ENCODE measurements at regions not wholly inside any gene's neighbourhood (a gene's known extent, or its start where the extent isn't known, plus 50 kb on each side); places are given as distances from the start of the nearest gene placed in this dataset.

- FAIRE-seq, result no peak
- no peak for DNase-seq (ENCODE audit: extremely low spot score, insufficient read length, low read depth)
Measured at GRCh38 chr6:134117409-134117808, 65.0 kb upstream of the SLC2A12 start.

DNA sequence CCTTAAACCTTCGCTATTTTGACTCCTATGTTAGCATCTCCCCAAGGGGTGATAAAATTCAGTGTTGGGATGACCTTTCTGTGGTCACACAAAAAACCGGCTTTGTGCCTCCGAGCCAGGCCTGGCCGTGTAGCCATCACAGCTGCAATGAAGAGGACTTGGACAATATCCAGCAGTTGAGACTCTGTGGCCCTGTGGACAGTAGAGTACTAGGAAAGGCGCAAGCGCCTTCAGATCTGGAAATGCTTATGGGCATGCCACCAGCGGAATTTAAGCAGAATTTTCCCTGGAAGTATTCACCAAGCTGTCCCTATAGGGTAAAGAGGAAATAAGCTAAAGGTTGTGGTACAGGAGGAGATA lies 63.3 kb upstream of the SLC2A12 start:
- no peak for DNase-seq (ENCODE audit: extremely low spot score, insufficient read length, low read depth)
- no peak for FAIRE-seq

GRCh38 chr6:134114918-134115714 lies 62.7 kb upstream of the SLC2A12 start:
- FAIRE-seq, result no peak
- no peak for DNase-seq (ENCODE audit: extremely low spot score, insufficient read length, low read depth)

DNA sequence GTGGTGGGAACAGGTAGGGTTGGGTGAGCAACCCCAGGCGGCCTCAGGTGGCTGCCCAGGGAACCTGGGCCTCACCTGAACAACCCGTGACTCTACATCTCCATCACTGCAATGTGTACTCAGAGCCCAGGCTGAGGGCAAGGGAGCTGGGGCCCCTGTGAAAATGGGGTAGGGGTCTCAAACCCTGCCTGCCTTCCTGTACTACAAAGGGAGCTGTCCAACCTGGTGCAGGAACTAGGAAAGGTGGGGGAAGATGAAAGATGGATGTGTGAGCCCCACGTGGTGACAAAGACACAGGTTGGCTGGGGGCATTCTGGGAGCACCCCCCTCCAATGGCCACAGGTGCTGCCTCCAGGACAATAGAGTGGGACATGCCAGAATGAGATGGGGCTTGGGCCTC lies 62.1 kb upstream of the SLC2A12 start:
- no peak for FAIRE-seq
- DNase-seq (ENCODE audit: extremely low spot score, insufficient read length, low read depth), result no peak

GRCh38 chr6:134111726-134112125 lies 59.3 kb upstream of the SLC2A12 start:
- DNase-seq (ENCODE audit: extremely low spot score, insufficient read length, low read depth), result no peak
- FAIRE-seq, result no peak

- FAIRE-seq (peak; percentile 60), DNase-seq (ENCODE audit: extremely low spot score, insufficient read length, low read depth) (peak; percentile 28)
Measured at GRCh38 chr6:134111062-134111677, 58.7 kb upstream of the SLC2A12 start.

GRCh38 chr6:134106702-134107101 lies 54.3 kb upstream of the SLC2A12 start:
- DNase-seq (ENCODE audit: extremely low spot score, insufficient read length, low read depth) (no peak), FAIRE-seq (no peak)

GRCh38 chr6:134105940-134106339 lies 53.5 kb upstream of the SLC2A12 start:
- no peak for DNase-seq (ENCODE audit: extremely low spot score, insufficient read length, low read depth)
- FAIRE-seq, result no peak

DNA sequence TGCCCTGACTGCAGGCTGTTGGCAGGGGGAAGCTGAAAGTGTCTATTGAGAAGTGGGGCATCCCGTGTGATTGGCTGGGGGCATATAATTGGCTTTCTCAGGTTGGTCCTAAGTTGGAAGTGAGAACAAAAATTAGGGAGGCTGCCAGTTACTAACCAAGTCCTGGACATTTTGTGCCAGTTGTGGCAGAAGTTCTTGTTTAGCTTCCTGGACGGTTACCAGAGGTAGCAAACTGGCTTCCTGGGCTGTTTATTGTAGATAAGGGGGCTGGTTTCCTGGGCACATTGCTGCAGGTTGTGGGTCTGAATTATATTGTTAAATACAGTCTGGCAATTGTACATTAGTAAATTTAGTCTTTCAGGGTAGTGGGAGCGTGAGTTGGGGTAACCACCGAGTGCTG lies 50.6 kb upstream of the SLC2A12 start:
- FAIRE-seq (no peak), DNase-seq (ENCODE audit: extremely low spot score, insufficient read length, low read depth) (no peak)
